ENCODE measurements at regions not wholly inside any gene's neighbourhood (a gene's known extent, or its start where the extent isn't known, plus 50 kb on each side); places are given as distances from the start of the nearest gene placed in this dataset.
A peak's percentile ranks its signal among the peaks of the same experiment; 100 is the strongest.

DNA sequence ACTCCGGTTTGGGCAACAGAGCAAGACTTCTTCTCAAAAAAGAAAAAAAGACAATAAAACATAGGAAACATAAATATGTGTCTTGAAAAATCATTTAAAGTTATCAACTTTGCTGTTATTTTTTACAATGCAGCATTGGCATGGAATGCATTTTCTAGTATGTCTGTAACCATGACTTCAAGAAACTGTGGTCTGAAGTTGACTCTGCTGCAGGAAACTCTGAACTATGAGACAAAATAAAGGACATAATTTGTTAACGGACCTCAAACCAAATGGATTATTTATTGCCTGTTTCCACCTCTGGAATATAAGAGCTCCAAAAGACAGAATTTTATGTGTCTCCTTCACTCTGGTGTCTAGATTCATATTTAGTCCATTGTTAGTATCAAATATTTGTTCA is 79.1 kb downstream of the TRIB2 start:
- H3K27me3 ChIP-seq (ENCODE audit: insufficient read depth, poor library complexity, severe bottlenecking), result no peaks in the 10 kb centered on the region
- H3K9me3 ChIP-seq (ENCODE audit: severe bottlenecking), result peaks cover 3% of the 10 kb centered on the region
- DNase-seq (ENCODE audit: low spot score), result no peak
- no peak overlapping the region for H3K27ac ChIP-seq (ENCODE audit: poor library complexity, severe bottlenecking)
- H3K4me3 ChIP-seq (ENCODE audit: severe bottlenecking), result no peak overlapping the region
- H3K4me1 ChIP-seq (ENCODE audit: insufficient read depth, poor library complexity, severe bottlenecking), result peaks cover 13% of the 10 kb centered on the region
- TF ChIP-seq, protein P1, sequence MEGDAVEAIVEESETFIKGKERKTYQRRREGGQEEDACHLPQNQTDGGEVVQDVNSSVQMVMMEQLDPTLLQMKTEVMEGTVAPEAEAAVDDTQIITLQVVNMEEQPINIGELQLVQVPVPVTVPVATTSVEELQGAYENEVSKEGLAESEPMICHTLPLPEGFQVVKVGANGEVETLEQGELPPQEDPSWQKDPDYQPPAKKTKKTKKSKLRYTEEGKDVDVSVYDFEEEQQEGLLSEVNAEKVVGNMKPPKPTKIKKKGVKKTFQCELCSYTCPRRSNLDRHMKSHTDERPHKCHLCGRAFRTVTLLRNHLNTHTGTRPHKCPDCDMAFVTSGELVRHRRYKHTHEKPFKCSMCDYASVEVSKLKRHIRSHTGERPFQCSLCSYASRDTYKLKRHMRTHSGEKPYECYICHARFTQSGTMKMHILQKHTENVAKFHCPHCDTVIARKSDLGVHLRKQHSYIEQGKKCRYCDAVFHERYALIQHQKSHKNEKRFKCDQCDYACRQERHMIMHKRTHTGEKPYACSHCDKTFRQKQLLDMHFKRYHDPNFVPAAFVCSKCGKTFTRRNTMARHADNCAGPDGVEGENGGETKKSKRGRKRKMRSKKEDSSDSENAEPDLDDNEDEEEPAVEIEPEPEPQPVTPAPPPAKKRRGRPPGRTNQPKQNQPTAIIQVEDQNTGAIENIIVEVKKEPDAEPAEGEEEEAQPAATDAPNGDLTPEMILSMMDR (IDR thresholded peaks at IDR 0.05; ENCODE audit: poor library complexity, severe bottlenecking), result no peak
- ATAC-seq (ENCODE audit: low read depth), result no peak
- H3K36me3 ChIP-seq (ENCODE audit: low read depth), result no peaks in the 10 kb centered on the region

DNA sequence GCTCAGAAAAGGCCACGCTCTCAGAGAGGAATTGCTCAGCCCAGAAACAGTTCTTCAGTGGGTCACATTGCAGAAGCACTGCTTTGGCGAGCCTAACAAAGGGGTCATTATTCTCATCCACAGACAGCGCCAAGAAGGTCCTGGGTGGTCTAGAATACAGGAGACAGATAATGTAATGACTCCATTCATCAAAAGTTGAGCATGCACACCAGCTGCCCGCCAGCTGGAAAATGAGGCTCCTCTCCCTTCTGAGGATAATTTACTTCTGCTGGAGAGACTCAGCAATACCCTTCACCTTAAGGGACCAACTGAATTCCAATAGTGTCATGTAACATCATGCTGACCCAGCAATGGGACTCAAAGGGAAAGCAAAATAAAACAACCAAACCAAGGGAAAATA is 79.9 kb downstream of the TRIB2 start:
- Histone ChIP-seq H3K4me1 (ENCODE audit: insufficient read depth, poor library complexity, severe bottlenecking) (peaks cover 13% of the 10 kb centered on the region), H3K27me3 (ENCODE audit: insufficient read depth, poor library complexity, severe bottlenecking) (no peaks in the 10 kb centered on the region), H3K4me3 (ENCODE audit: severe bottlenecking) (no peak overlapping the region), H3K36me3 (ENCODE audit: low read depth) (no peaks in the 10 kb centered on the region), H3K9me3 (ENCODE audit: severe bottlenecking) (peaks cover 3% of the 10 kb centered on the region), H3K27ac (ENCODE audit: poor library complexity, severe bottlenecking) (no peak overlapping the region)
- no peak for ATAC-seq (ENCODE audit: low read depth)
- TF ChIP-seq, protein P1 (IDR thresholded peaks at IDR 0.05; ENCODE audit: poor library complexity, severe bottlenecking), result no peak
- DNase-seq (ENCODE audit: low spot score), result no peak

DNA sequence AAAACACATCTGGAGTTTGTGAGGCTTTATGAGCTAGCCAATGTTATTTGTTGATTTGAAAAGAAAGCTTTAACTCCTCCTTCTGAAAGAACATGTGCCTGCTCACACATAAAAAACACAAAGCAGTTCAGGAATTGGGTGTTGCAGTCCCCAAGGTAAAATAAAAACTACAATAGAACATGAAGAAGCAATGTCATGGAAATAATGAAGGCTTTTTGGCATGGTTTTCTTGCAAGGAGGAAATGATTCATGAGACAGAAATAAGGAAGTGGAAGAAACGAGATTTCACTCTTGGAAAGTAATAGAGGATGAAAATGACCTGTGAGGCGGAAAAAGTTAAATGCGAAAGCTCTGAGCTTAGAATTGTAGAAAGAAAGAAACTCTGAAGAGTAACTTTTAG is 81.1 kb downstream of the TRIB2 start:
- no peak overlapping the region for H3K4me3 ChIP-seq (ENCODE audit: severe bottlenecking)
- no peaks in the 10 kb centered on the region for H3K36me3 ChIP-seq (ENCODE audit: low read depth)
- no peaks in the 10 kb centered on the region for H3K27me3 ChIP-seq (ENCODE audit: insufficient read depth, poor library complexity, severe bottlenecking)
- TF ChIP-seq, protein P1 (IDR thresholded peaks at IDR 0.05; ENCODE audit: poor library complexity, severe bottlenecking), result no peak
- no peak for DNase-seq (ENCODE audit: low spot score)
- H3K27ac ChIP-seq (ENCODE audit: poor library complexity, severe bottlenecking), result peak overlapping the region; percentile 49
- H3K4me1 ChIP-seq (ENCODE audit: insufficient read depth, poor library complexity, severe bottlenecking), result peaks cover 13% of the 10 kb centered on the region
- ATAC-seq (ENCODE audit: low read depth), result 0 out of 3 replicates have a peak, but pooled peaks have one; percentile 35
- peaks cover 3% of the 10 kb centered on the region for H3K9me3 ChIP-seq (ENCODE audit: severe bottlenecking)

DNA sequence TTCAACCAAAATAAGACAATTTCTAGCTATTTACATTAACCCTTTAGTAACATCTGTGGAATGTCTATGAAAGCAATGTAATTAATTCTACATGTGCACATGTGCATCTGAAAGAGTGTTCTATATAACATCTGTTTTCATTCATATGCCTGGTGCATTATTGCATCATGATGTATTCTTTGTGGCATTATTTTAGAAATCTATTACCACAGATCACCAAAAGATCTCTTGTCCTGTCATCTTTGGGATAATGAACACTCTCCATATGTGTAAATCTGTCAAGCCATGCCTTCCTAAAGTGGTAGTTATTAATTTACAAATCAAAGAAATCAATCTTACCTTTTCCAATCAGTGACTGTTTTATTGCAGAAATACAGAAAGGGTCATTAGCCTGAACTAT is 86.9 kb downstream of the TRIB2 start:
- Histone ChIP-seq H3K27ac (ENCODE audit: poor library complexity, severe bottlenecking) (no peak overlapping the region), H3K4me1 (ENCODE audit: insufficient read depth, poor library complexity, severe bottlenecking) (peaks cover 9% of the 10 kb centered on the region), H3K4me3 (ENCODE audit: severe bottlenecking) (no peak overlapping the region), H3K36me3 (ENCODE audit: low read depth) (no peaks in the 10 kb centered on the region), H3K9me3 (ENCODE audit: severe bottlenecking) (peaks cover 3% of the 10 kb centered on the region), H3K27me3 (ENCODE audit: insufficient read depth, poor library complexity, severe bottlenecking) (no peaks in the 10 kb centered on the region)
- DNase-seq (ENCODE audit: low spot score), result no peak
- ATAC-seq (ENCODE audit: low read depth), result no peak
- TF ChIP-seq, protein P1 (IDR thresholded peaks at IDR 0.05; ENCODE audit: poor library complexity, severe bottlenecking), result no peak

DNA sequence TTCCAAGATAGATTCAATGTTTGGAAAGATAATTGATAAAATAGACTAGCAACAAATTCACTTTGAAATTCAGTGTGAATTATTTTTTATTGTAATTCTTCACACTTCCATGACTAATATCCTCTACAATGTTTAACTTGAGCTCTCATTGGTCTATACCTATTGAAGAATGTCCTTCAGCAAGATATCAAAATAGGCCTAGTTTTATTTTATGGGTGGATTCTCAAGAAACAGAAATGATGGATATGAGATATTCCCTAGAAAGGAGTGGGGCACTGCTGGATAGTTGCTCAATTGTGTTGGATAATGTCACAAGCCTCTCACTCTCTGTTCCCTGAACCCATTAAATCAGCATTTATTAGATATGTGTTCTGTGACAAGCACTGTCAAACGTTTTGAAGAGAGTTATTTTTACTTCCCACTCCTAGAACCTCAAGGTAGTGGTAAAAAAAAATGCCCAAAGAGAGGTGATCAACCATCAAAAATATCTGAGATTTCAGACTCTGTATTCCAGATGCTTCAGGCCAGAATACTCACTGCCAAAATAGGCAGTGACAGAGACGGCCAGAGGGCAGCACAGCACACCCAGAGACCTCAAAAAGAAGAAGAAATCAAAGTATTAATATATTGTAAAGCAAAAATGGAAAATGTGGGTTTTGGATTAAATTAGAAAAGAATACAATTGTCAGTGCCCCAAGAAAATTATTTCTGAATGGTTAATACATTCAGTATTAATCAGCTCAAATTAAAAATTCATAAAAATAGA is 87.5 kb downstream of the TRIB2 start:
- TF ChIP-seq, protein P1 (IDR thresholded peaks at IDR 0.05; ENCODE audit: poor library complexity, severe bottlenecking), result no peak
- no peak overlapping the region for H3K27ac ChIP-seq (ENCODE audit: poor library complexity, severe bottlenecking)
- H3K27me3 ChIP-seq (ENCODE audit: insufficient read depth, poor library complexity, severe bottlenecking), result no peaks in the 10 kb centered on the region
- peaks cover 9% of the 10 kb centered on the region for H3K4me1 ChIP-seq (ENCODE audit: insufficient read depth, poor library complexity, severe bottlenecking)
- no peaks in the 10 kb centered on the region for H3K9me3 ChIP-seq (ENCODE audit: severe bottlenecking)
- DNase-seq (ENCODE audit: low spot score) (no peak), ATAC-seq (ENCODE audit: low read depth) (no peak)
- no peak overlapping the region for H3K4me3 ChIP-seq (ENCODE audit: severe bottlenecking)
- H3K36me3 ChIP-seq (ENCODE audit: low read depth), result no peaks in the 10 kb centered on the region

All from RWPE2 (cell line).